ENCODE measurements at regions not wholly inside any gene's neighbourhood (a gene's known extent, or its start where the extent isn't known, plus 50 kb on each side); places are given as distances from the start of the nearest gene placed in this dataset.
A peak's percentile ranks its signal among the peaks of the same experiment; 100 is the strongest.

GRCh38 chr12:65646127-65646643, 178.1 kb upstream of the HMGA2 start:
- TF ChIP-seq RCOR1 (IDR thresholded peaks at IDR 0.05; ENCODE audit: low read depth, low read length) (no peak), KDM1A (IDR thresholded peaks at IDR 0.05; ENCODE audit: low read depth) (no peak)
- POLR2A ChIA-PET: no interaction called here
- ATAC-seq: no peak

GRCh38 chr12:65647074-65647473, 177.2 kb upstream of the HMGA2 start:
- FAIRE-seq (no peak), ATAC-seq (no peak), DNase-seq (ENCODE audit: low read depth in 1 of 2, low spot score in 1 of 2) (no peak)
- no peak for TF ChIP-seq NPAS2 (CRISPR knock-in tag; IDR thresholded peaks at IDR 0.05; ENCODE audit: borderline replicate concordance)
- no peak for TF ChIP-seq GATA3 (IDR thresholded peaks at IDR 0.05; ENCODE audit: borderline replicate concordance)
- no peak for TF ChIP-seq CTCF (IDR thresholded peaks at IDR 0.05)
- TF ChIP-seq POLR2AphosphoS2 (conservative IDR thresholded peaks at IDR 0.05; ENCODE audit: low read length): no peak
- TF ChIP-seq JUN (IDR thresholded peaks at IDR 0.05): no peak
- no peak for TF ChIP-seq E2F6 (IDR thresholded peaks at IDR 0.05; ENCODE audit: borderline replicate concordance, low read depth)
- TF ChIP-seq SREBF2 (IDR thresholded peaks at IDR 0.05): no peak
- no peak for TF ChIP-seq CBX8 (IDR thresholded peaks at IDR 0.05)
- TF ChIP-seq ZSCAN20 (CRISPR knock-in tag; IDR thresholded peaks at IDR 0.05): no peak
- TF ChIP-seq PHF8 (IDR thresholded peaks at IDR 0.05; ENCODE audit: borderline replicate concordance, low read depth): no peak
- H3K4me3 ChIP-seq: no peak overlapping the region
- H3K4me2 ChIP-seq: no peak overlapping the region
- H3K9me3 ChIP-seq: peaks cover 4% of the 10 kb centered on the region; the same call in 1 of the 3 replicates
- 93% methylated on average over 9 of the region's 9 CpGs for WGBS (ENCODE audit: missing lambda C conversion rate)
- ChIA-PET CTCF (interaction anchor here (1.1 to 2.1 kb wide), 2 partner anchors 10 to 45 kb away, joined by 3 to 10 read pairs; no protein-coding TSS in a partner anchor), POLR2A (no interaction called here)
- H3K4me1 ChIP-seq: peaks cover 18% of the 10 kb centered on the region
- H3K27ac ChIP-seq: peak overlapping the region; percentile 63 to 74; a peak in 4 of 6 replicates

More at GRCh38 chr12:65646127-65646643, 178.1 kb upstream of the HMGA2 start:
- DNase-seq (ENCODE audit: low read depth in 1 of 2, low spot score in 1 of 2): no peak
- CTCF ChIA-PET: interaction anchor here (1.2 kb wide), 1 partner anchor 44 kb away, joined by 3 read pairs; no protein-coding TSS in a partner anchor
- peaks cover 18% of the 10 kb centered on the region for H3K4me1 ChIP-seq
- H3K9me3 ChIP-seq: peaks cover 4% of the 10 kb centered on the region; the same call in 1 of the 3 replicates
- H3K4me2 ChIP-seq: no peak overlapping the region
- FAIRE-seq: no peak
- no peak overlapping the region for H3K4me3 ChIP-seq
- 92% methylated on average over 11 of the region's 11 CpGs for WGBS (ENCODE audit: missing lambda C conversion rate)
- H3K27ac ChIP-seq: peak overlapping the region; percentile 19 to 40; a peak in 2 of 6 replicates

GRCh38 chr12:65648461-65648860, 175.8 kb upstream of the HMGA2 start:
- CTCF ChIA-PET: interaction anchor here (0.9 to 2.1 kb wide), 6 partner anchors 8 to 46 kb away, joined by 3 to 10 read pairs (median 4); no protein-coding TSS in a partner anchor
- FAIRE-seq: peak; percentile 32
- peak overlapping the region; percentile 48 for H3K4me2 ChIP-seq

More at GRCh38 chr12:65648461-65648860, 175.8 kb upstream of the HMGA2 start:
- Histone ChIP-seq H3K9me3 (peaks cover 7% of the 10 kb centered on the region; the same call in 1 of the 3 replicates), H3K27ac (peak overlapping the region; percentile 63 to 74), H3K4me3 (no peak overlapping the region), H3K4me1 (peaks cover 18% of the 10 kb centered on the region)
- ATAC-seq (peak in 1 of 2 experiments; percentile 28; a peak in 3 of 6 replicates), DNase-seq (ENCODE audit: low read depth in 1 of 2, low spot score in 1 of 2) (no peak)
- no peak for TF ChIP-seq BCL3 (IDR thresholded peaks at IDR 0.05)
- TF ChIP-seq ZC3H11A (IDR thresholded peaks at IDR 0.05): no peak
- no peak for TF ChIP-seq ATOH8 (CRISPR knock-in tag; IDR thresholded peaks at IDR 0.05; ENCODE audit: low read depth)
- no peak for TF ChIP-seq GATA3 (IDR thresholded peaks at IDR 0.05; ENCODE audit: borderline replicate concordance)
- TF ChIP-seq ZSCAN20 (CRISPR knock-in tag; IDR thresholded peaks at IDR 0.05): no peak
- no peak for TF ChIP-seq POLR2AphosphoS2 (conservative IDR thresholded peaks at IDR 0.05; ENCODE audit: low read length)
- no peak for TF ChIP-seq SREBF2 (IDR thresholded peaks at IDR 0.05)
- TF ChIP-seq REST (IDR thresholded peaks at IDR 0.05): no peak
- POLR2A ChIA-PET: no interaction called here
- WGBS (ENCODE audit: missing lambda C conversion rate): 85% methylated on average over 2 of the region's 2 CpGs

Data from A549 (cell line).